Posterior vena cava (tissue), 2 donors: ENCODE measurements at regions not wholly inside any gene's neighbourhood (a gene's known extent, or its start where the extent isn't known, plus 50 kb on each side); places are given as distances from the start of the nearest gene placed in this dataset.

Experiments
- DNase-seq: peaks from one replicate; pipeline ENCODE4 v3.0.0-alpha.2; 2020; ENCODE audit warnings: low spot score
- intact Hi-C, 2 donors: fragments of 100-400 bp; cut with DNase I; formaldehyde crosslinking; loops; one replicate each; pipeline versions ENCODE4 v1.14.1 to v1.14.2; 2022 to 2023
- donor health status: DM: yes; HTN: yes; CAD: no.
- donor health status: DM: yes; HTN: yes; CAD: no.

DNA sequence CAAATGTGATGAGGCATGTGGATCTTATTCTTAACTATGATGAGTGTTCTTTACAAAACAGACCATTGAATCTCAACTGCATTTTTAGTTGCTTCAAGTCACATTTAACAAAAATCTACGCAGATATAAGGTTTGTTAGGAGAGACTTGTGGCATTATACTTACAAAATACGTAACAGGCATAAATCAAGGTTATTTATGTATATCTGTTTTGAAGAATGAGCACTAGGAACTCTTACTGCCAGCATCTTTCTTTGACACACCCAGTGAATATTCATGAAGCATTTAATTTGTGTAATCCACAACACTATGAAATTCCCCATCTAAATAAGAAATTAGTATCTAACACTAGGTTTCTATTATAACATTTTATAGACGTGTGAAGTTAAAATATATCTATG, 186.3 kb downstream of the FAT4 start:
- intact Hi-C loops: no loop called here
- no peak for DNase-seq

DNA sequence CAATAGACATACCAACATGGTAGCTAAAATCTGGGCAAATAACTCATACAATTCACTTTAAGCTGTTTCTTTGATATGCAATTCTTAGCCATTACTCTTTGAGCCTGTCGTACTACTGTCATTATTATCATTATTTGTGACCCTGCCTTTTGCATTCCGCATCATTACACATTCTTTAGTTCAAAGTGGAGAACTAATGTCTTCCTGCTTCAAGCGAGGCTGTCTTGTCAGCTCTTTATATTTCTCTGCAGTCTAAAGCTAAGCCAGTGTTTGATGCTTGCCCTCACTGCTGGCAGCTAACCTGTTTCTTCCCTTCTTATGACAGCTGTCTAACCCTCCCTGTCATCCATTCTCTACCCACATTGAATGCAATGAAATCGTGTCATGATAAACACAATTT, 186.8 kb downstream of the FAT4 start:
- intact Hi-C loops: no loop called here
- DNase-seq: no peak

DNA sequence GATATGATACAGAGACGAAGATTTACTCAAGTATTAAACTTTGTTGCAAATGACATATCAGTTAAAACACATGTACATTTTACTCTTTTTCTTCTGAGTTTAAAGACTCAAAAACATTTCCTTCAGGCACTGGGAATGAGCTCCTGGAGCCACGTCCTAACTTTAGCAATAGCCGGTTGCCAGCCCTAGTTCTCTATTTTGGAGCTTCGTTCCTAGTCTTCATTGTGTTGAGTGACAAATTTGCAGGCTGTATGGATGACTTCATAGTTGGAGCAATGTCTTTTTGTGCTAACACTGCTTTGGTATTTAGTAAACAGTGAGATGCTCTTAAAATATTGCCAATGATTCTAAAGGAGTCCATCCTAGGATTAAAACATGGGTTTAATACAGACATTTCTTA, 190.9 kb downstream of the FAT4 start:
- no peak for DNase-seq
- intact Hi-C loops: no loop called here

DNA sequence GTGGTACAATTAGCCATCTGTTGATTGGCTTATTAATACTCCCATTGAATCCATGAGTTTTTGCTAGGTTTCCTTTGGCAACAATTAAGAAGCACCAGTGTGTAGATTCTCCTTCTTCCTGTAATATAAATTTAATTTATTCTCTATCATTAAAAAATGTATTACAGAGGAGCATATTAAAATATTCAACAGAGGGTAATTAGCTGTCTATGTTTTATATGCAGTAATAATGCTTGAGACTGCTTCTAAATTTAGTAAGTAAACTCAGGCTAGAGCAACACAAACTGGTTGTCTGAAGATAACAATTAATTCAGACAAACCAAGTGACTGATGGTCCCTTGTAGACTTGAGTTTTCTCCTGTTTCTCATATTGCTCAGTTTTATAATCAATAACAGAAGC, 192.4 kb downstream of the FAT4 start:
- no peak for DNase-seq
- intact Hi-C loops: no loop called here

GRCh38 chr4:125511715-125512114, 197.0 kb downstream of the FAT4 start:
- intact Hi-C loops: no loop called here
- no peak for DNase-seq

DNA sequence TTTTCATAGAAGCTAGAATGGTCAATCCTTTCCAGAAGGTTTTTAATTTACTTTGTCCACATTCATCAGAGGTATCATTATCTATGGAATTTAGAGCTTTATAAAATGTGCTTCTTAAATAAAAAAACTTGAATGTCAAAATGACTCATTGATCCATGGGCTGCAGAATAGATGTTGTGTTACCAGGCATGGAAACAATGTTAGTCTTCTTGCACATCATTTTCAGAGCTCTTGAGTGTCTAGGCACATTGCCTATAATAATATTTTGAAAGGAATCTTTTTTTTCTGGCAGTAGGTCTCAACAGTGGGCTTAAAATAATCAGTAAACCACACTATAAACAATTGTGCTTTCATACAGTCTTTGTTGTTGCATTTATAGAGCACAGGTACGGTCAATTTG, 200.3 kb downstream of the FAT4 start:
- no peak for DNase-seq
- intact Hi-C loops: no loop called here

DNA sequence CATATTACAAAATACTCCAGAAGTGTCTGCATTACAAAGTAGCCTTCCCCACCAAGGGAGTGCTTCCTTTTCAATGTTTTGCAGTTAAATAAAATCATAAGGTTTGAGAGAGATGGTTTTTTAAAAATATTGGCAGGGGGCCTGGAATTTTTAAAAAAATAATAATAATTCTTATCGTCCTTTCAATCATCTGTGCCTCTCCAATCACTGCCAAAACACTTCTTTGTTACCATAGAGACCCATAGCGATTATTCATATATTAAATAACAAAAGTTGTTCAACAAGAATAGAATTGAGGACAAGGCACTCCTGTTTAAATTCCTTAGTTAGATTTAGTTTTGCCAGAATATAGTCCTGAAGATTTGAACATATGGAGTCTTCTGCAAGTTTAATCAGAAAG, 203.1 kb downstream of the FAT4 start:
- intact Hi-C loops: no loop called here
- no peak for DNase-seq

- intact Hi-C loops: no loop called here
- DNase-seq: no peak
Observed at GRCh38 chr4:125518281-125518680, 203.5 kb downstream of the FAT4 start.

GRCh38 chr4:125519371-125520146, 204.8 kb downstream of the FAT4 start:
- intact Hi-C loops: no loop called here
- no peak for DNase-seq

GRCh38 chr4:125520258-125520990, 205.7 kb downstream of the FAT4 start:
- no peak for DNase-seq

GRCh38 chr4:125522588-125522987, 207.8 kb downstream of the FAT4 start:
- intact Hi-C loops: no loop called here
- DNase-seq: no peak

More at GRCh38 chr4:125520258-125520990, 205.7 kb downstream of the FAT4 start:
- intact Hi-C loops: no loop called here

DNA sequence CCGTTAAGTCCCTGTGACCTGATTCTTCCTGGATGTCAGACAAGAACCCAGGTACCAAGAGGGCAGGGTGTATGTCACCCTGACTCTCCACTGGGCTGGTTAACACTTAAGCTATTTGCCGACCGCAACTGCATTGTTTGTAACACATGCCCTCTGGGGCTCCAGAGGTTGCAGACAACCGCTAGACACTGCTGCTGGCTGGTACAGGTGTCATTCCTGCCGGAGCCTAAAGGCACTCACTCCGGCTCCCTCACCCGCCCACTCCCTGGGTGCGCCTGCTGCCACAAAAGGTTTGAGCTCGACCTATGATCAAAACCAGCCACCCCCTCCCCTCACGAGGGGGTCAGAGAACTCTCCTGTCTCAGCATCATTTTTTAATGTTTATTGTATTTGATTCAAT, 208.2 kb downstream of the FAT4 start:
- intact Hi-C loops: no loop called here
- no peak for DNase-seq

- no peak for DNase-seq
- intact Hi-C loops: no loop called here
Observed at GRCh38 chr4:125526420-125526819, 211.7 kb downstream of the FAT4 start.

DNA sequence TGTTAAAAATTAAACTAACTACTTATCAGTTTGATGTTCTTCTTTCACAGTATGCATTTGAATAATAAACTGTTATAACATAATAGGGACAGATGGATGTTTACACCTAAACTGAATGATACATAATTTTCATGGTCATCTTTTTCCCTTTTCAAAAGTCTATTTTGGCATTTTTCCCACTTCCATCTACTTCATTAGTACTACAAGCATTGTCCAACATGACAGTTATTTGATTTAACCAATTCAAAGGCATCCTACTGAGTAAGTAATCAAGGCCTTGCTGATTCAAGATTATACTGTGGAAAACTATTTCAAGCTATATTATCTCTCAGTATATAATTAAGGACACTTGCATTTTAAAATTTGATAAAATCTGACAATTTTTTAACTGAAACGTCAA, 212.9 kb downstream of the FAT4 start:
- no peak for DNase-seq
- intact Hi-C loops: no loop called here

GRCh38 chr4:125529071-125529470, 214.3 kb downstream of the FAT4 start:
- intact Hi-C loops: no loop called here
- DNase-seq: no peak

DNA sequence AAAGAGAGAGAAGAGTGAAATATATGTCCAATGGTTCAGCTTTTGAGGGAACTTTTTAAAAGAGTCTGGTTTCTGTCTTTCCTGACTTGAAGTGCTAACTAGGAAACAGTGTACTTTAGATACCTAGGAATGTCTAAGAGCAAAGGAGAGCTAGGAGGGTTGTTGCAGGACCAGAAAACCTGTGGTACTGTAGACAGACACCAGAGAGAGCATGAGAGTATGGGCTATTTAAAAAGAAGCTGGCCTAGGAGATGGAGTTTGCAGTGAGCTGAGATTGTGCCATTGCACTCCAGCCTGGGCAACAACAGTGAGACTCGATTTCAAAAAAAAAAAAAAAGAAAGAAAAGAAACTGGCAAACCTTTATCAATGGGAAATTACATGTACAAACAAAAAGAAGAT, 223.9 kb downstream of the FAT4 start:
- DNase-seq: no peak
- intact Hi-C loops: no loop called here

DNA sequence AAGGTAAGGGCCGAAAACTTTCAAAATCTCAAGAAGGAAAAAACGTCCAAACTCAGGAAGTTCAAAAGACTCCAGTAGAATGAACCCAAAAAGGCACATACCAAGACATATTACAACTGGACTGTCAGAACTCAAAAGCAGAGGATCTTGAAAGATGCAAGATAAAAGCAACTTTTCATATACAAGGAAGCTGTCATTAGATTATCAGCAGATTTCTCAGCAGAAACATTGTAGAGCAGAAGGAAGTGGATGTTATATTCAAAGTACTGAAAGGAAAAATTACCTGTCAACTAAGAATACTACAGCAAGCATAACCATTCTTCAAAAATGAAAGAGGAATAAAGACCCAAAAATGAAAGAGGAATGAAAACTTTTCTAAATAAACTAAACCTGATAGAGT, 224.9 kb downstream of the FAT4 start:
- no peak for DNase-seq
- intact Hi-C loops: no loop called here

DNA sequence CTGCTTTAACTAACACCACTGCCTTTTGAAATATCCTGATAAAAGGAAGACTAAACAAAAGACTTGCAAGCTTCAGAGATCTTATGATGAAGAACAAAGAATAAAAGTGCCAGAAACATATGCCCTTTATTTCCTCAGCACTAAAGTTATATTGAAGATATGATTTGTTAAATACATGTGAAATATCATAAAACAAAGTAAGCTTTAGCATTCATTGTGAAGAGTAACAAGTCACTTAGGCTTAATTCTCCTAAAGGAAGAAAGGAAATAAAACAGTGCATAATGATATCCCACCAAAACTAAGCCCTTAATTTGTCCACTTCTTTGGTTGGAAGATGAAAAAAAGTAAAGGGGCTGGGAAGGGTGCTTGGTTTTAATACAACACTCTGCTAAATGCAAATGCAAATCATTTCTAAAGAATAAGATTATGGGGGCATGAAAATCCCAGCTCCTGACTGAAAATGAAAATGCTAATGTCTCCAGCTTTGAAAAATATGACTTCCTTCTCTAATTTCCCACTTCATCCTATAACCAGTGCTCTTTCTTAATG, 227.2 kb downstream of the FAT4 start:
- intact Hi-C loops: no loop called here
- no peak for DNase-seq

- intact Hi-C loops: no loop called here
- no peak for DNase-seq
Observed at GRCh38 chr4:125546272-125546671, 231.5 kb downstream of the FAT4 start.

DNA sequence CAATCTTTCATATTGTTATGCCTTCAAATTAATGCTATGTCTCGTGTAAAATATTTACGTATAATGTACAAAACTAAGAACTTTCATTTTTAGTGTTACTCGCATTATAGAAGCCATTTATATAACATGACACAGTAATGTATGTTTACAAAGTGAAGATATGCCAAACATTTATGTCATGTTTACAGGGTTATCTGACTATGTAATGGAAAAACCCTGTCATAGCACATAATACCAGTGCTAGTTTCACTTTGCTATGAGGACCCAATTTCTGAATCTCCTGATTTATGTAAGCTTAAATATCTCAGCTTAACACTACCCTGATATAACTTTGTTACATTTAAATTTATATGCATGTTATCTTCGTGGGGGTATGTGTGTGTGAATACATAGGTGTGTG, 233.1 kb downstream of the FAT4 start:
- DNase-seq: no peak
- intact Hi-C loops: no loop called here

DNA sequence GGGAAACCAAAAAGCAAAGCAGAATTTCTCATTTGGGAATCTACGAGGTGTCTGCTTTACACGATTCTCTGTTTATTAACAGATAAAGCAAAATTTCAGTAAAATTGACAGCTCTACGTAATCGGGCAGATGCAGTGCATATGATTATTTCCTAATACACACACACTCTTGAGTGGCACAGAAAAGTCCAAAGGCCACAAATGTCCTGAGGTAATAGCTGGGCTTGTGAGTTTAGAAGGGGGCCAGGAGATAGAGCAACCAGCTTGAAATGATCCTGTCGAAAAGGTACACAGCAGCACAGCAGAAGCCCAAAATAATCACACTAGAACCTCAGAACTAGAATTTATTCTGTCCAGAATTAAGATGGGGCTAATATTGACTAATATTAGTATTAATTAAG, 236.0 kb downstream of the FAT4 start:
- intact Hi-C loops: no loop called here
- DNase-seq: no peak
